AG09319 (cell line): ENCODE measurements at regions not wholly inside any gene's neighbourhood (a gene's known extent, or its start where the extent isn't known, plus 50 kb on each side); places are given as distances from the start of the nearest gene placed in this dataset.

Experiments used
- DNase-seq: peaks from one replicate; pipeline ENCODE4 v3.0.0-alpha.2; 2010; ENCODE audit warnings: low read depth; ENCODE audit errors: extremely low read depth
- CTCF ChIP-seq: IDR thresholded peaks from 2 replicates; pipeline ENCODE4 v1.5.1; 2011; ENCODE audit warnings: low read depth, mild to moderate bottlenecking, inconsistent platforms, low read length, moderate library complexity

GRCh38 chr1:238346340-238346739 lies 455.6 kb upstream of the ZP4 start:
- TF ChIP-seq CTCF = no peak
- no peak for DNase-seq

- no peak for DNase-seq
- no peak for TF ChIP-seq CTCF
These were observed 455.1 kb upstream of the ZP4 start for GRCh38 chr1:238345837-238346236.

- DNase-seq = no peak
- TF ChIP-seq CTCF = no peak
These were observed 453.1 kb upstream of the ZP4 start for GRCh38 chr1:238343852-238344251.

- DNase-seq = no peak
- TF ChIP-seq CTCF = no peak
These were observed 450.7 kb upstream of the ZP4 start for GRCh38 chr1:238341395-238341794.

GRCh38 chr1:238340989-238341388 lies 450.3 kb upstream of the ZP4 start:
- DNase-seq = no peak
- no peak for TF ChIP-seq CTCF

GRCh38 chr1:238336531-238336930 lies 445.8 kb upstream of the ZP4 start:
- DNase-seq = no peak

GRCh38 chr1:238334170-238334569 lies 443.4 kb upstream of the ZP4 start:
- no peak for TF ChIP-seq CTCF
- no peak for DNase-seq

More at GRCh38 chr1:238336531-238336930, 445.8 kb upstream of the ZP4 start:
- TF ChIP-seq CTCF = no peak
